Stimulated activated naive B cell treated with anti-CD40 and anti-IgM and Interleukin-4, amounts not matched to agents 10 μg/mL and 1 μg/mL and 100 μg/mL, for 72 hours (primary cell): ENCODE measurements at regions not wholly inside any gene's neighbourhood (a gene's known extent, or its start where the extent isn't known, plus 50 kb on each side); places are given as distances from the start of the nearest gene placed in this dataset.

Source experiments
- ATAC-seq, 2 donors: fragments of 150-1000 bp; cut with Tn5 transposase; replicated peaks; 2 replicates each; pipeline ENCODE4 v1.10.0; 2021; ENCODE audit warnings: moderate library complexity in 1 of 2
- DNase-seq: peaks from one replicate; pipeline ENCODE4 v3.0.0; 2021
- H3K27ac Mint-ChIP-seq: one replicate; pipeline ENCODE4 v1.8.0; 2022; ENCODE audit warnings: mild to moderate bottlenecking, mixed read lengths
- H3K27me3 Mint-ChIP-seq, 2 donors: one replicate each; pipeline ENCODE4 v1.8.0; 2022; ENCODE audit warnings: mixed read lengths in 2 of 2
- H3K36me3 Mint-ChIP-seq, 2 donors: one replicate each; pipeline ENCODE4 v1.8.0; 2022; ENCODE audit warnings: mixed read lengths in 2 of 2, mild to moderate bottlenecking in 1 of 2
- H3K4me1 Mint-ChIP-seq, 2 donors: one replicate each; pipeline ENCODE4 v1.8.0; 2022; ENCODE audit warnings: mixed read lengths in 2 of 2, mild to moderate bottlenecking in 1 of 2
- H3K4me3 Mint-ChIP-seq, 2 donors: one replicate each; pipeline ENCODE4 v1.8.0; 2022; ENCODE audit warnings: mild to moderate bottlenecking in 2 of 2, mixed read lengths in 2 of 2, moderate library complexity in 1 of 2
- H3K9me3 Mint-ChIP-seq, 2 donors: one replicate each; pipeline ENCODE4 v1.8.0; 2022; ENCODE audit warnings: mixed read lengths in 2 of 2, mild to moderate bottlenecking in 1 of 2

DNA sequence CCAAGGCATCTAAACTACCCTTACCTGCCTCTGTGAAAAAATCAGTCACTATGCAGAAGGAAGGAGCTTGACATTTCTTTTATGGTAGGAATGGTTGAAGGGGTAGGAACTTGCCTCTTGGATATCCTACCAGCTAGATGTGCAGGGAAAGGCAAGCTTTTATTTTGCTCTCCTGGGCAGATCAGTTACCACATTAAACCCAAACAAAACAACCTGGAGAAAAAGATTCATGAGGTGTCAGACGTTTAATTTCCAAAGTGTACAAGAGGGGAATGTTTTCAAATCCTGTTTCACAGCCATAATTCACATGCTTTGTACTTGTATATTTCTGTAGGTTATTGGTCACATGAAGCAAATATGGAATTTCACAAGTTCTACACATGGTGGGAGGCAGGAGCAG, 67.0 kb upstream of the IFNG-AS1 start:
- no peaks in the 10 kb centered on the region for H3K36me3 Mint-ChIP-seq
- ATAC-seq: no peak
- H3K4me1 Mint-ChIP-seq: peaks cover 10 to 13% of the 10 kb centered on the region in 2 donors
- no peak overlapping the region for H3K4me3 Mint-ChIP-seq
- no peak for DNase-seq
- H3K27me3 Mint-ChIP-seq: peaks cover 0 to 4% of the 10 kb centered on the region in 2 donors
- no peak overlapping the region for H3K27ac Mint-ChIP-seq
- H3K9me3 Mint-ChIP-seq: no peaks in the 10 kb centered on the region

DNA sequence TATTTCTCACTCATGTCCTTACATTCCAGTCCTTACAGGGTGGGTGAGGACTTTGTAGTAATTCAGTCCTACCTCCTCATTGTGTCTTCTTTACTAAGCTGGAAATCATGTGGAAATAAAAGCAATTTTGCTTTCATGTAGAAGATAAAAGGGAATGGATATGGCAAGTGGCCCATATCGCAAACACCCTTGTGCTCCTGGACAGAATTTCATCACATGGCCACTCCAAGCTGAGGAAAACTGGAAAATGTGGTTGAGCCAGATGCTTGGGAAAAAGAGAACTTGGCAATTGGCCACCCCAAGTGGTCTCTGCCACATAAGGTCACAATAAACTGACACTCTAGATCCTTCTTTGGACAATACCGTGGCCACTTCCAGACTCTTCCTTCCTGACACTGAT, 64.2 kb upstream of the IFNG-AS1 start:
- Mint-ChIP-seq H3K4me1 (peaks cover 2 to 3% of the 10 kb centered on the region in 2 donors), H3K4me3 (no peak overlapping the region), H3K9me3 (no peaks in the 10 kb centered on the region), H3K36me3 (no peaks in the 10 kb centered on the region), H3K27ac (no peak overlapping the region), H3K27me3 (peaks cover 0 to 4% of the 10 kb centered on the region in 2 donors)
- DNase-seq (no peak), ATAC-seq (no peak)

DNA sequence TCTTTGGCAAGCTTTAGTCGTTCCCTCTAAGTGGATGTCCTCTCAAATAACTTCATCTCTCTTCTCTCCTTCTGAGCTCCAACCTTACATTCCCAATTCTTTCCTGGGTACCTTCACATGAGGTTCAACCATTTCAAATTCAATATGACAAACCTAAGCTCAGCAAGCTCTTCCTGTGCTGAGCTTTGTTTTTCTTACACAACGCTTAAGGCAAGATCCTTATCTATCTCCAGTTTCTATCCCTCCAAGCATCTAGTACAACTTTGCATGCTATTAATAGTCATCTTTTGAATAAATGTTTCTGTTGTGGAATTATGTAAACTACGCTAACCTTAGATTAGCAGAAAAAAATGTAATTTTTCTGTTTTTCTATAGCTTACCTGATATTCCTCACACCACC, 63.7 kb upstream of the IFNG-AS1 start:
- DNase-seq: no peak
- no peaks in the 10 kb centered on the region for H3K36me3 Mint-ChIP-seq

DNA sequence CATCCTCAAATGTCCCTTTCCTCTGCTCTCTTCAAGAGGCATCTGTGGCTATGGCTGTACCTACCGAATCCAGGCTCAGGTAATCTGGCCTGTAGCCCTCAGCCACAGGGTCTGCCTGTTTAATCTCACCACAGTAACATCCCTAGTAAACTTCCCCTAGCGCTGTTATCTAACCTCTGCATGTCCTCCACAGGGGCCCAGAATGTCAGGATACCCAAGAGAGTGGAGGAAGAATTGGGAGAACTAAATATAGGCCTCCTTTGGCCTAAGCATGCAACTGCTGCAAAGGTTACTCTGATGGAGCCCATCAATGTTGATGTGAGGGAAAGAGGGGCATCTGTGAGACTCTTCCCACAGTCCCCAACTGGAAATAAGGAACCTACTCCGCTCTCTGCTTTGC, 63.2 kb upstream of the IFNG-AS1 start:
- H3K36me3 Mint-ChIP-seq: no peaks in the 10 kb centered on the region
- DNase-seq: no peak
- no peak for ATAC-seq
- no peaks in the 10 kb centered on the region for H3K4me1 Mint-ChIP-seq
- no peak overlapping the region for H3K27ac Mint-ChIP-seq
- peaks cover 0 to 4% of the 10 kb centered on the region in 2 donors for H3K27me3 Mint-ChIP-seq
- no peak overlapping the region for H3K4me3 Mint-ChIP-seq
- no peaks in the 10 kb centered on the region for H3K9me3 Mint-ChIP-seq

More for the DNA sequence above, 63.7 kb upstream of the IFNG-AS1 start:
- no peaks in the 10 kb centered on the region for H3K4me1 Mint-ChIP-seq
- no peak overlapping the region for H3K27ac Mint-ChIP-seq
- peaks cover 0 to 4% of the 10 kb centered on the region in 2 donors for H3K27me3 Mint-ChIP-seq
- no peak overlapping the region for H3K4me3 Mint-ChIP-seq
- ATAC-seq: no peak
- no peaks in the 10 kb centered on the region for H3K9me3 Mint-ChIP-seq

DNA sequence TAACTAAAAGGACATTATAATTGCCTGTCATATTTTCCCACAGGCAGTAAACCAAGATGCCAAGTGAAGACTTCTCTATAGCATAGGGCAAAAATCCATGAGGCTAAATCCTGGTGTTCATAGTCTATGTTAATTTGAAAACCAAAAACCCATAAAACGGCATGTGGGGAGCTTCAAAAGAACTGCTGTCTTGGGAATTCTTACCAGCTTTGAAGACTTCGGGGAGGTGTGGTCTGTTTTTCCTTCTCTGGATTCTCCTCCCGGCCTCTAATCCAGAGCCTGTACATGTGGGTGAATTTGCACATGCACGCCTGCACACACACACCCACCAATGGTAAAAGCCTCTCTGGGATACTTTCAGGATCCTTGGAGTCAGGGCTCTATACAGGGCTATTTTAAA, 61.9 kb upstream of the IFNG-AS1 start:
- DNase-seq: no peak
- H3K9me3 Mint-ChIP-seq: no peaks in the 10 kb centered on the region
- H3K27me3 Mint-ChIP-seq: peaks cover 0 to 4% of the 10 kb centered on the region in 2 donors
- no peak overlapping the region for H3K4me3 Mint-ChIP-seq
- H3K4me1 Mint-ChIP-seq: no peaks in the 10 kb centered on the region
- ATAC-seq: no peak
- H3K27ac Mint-ChIP-seq: no peak overlapping the region
- no peaks in the 10 kb centered on the region for H3K36me3 Mint-ChIP-seq

DNA sequence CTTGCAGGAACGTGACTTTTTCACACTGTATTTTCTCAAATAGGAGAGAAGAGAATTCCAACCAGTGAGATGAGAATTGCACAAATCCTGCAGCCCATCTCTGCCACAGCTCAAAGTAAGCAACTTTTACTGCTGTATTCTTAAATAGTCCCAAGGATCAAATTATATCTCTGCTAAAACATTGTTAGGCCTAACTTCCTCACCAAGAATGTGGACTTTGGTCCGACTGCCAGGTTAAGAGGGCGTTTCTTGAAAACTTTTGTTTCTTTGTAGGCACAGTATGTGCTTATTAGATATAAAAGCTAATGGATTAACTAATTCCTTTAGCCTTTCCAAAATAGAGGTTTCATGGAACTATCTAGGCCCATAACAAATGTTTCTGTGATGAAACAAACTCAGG, 61.4 kb upstream of the IFNG-AS1 start:
- Mint-ChIP-seq H3K9me3 (no peaks in the 10 kb centered on the region), H3K4me1 (no peaks in the 10 kb centered on the region), H3K27me3 (peaks cover 0 to 4% of the 10 kb centered on the region in 2 donors), H3K4me3 (no peak overlapping the region), H3K36me3 (no peaks in the 10 kb centered on the region), H3K27ac (no peak overlapping the region)
- DNase-seq (no peak), ATAC-seq (no peak)

DNA sequence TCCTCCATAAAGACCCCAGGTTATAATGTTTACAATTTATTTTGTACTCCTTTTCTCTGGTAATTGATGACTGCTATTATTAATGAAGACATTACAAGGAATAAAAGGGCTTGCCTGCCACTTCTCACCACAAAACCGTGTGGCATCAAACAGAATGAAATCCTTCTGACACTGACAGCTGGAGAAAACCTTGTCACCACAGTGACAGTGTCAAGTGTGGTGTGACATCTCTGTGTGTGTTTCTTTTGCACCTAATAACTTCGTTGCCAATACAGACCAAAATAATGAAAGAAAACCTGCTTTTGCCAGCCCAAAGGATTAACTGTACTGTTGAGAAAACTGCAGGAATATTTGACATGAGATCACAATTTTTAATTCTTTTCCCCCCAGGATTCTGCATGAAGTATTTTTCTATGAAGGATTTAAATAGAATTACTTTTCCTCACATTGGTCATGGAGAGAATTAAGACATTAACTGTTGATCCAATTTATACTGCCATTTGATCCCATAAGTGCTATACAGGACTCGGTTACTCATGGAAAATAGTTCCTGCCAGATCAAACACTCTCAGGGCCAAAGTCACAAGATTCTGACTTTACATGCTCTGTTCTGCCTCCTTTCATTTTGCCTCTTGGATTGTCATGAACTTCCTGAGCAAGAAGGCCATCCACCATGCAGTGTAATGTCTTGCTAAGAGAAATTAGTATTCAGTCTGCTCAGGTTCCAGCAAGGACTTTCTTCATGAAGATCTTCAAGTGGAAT, 60.4 kb upstream of the IFNG-AS1 start:
- ATAC-seq (no peak), DNase-seq (no peak)
- no peak overlapping the region for H3K4me3 Mint-ChIP-seq
- H3K36me3 Mint-ChIP-seq: no peaks in the 10 kb centered on the region
- peaks cover 0 to 4% of the 10 kb centered on the region in 2 donors for H3K27me3 Mint-ChIP-seq
- H3K27ac Mint-ChIP-seq: no peak overlapping the region
- no peaks in the 10 kb centered on the region for H3K4me1 Mint-ChIP-seq
- no peaks in the 10 kb centered on the region for H3K9me3 Mint-ChIP-seq

DNA sequence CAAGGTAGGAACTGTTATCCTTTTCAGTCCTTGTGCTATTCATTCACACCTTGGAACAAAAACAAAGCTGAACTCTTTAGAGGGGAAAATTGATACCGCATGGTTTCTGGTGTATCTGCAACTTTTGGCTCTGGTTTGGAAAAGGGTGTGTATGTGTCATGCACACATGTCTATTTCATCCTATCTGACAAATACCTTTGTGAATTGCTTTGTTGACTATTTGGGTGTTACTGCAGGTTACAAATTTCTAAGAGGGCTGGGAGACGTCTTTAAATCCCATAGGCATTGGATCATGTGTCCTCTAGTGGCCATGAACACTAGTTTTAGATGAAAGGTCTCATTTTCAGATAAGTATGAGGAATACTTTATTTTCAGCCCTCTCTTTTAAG, 59.9 kb upstream of the IFNG-AS1 start:
- no peaks in the 10 kb centered on the region for H3K9me3 Mint-ChIP-seq
- ATAC-seq: no peak
- no peak for DNase-seq
- H3K36me3 Mint-ChIP-seq: no peaks in the 10 kb centered on the region
- H3K4me1 Mint-ChIP-seq: no peaks in the 10 kb centered on the region
- H3K27ac Mint-ChIP-seq: no peak overlapping the region
- peaks cover 0 to 4% of the 10 kb centered on the region in 2 donors for H3K27me3 Mint-ChIP-seq
- no peak overlapping the region for H3K4me3 Mint-ChIP-seq

DNA sequence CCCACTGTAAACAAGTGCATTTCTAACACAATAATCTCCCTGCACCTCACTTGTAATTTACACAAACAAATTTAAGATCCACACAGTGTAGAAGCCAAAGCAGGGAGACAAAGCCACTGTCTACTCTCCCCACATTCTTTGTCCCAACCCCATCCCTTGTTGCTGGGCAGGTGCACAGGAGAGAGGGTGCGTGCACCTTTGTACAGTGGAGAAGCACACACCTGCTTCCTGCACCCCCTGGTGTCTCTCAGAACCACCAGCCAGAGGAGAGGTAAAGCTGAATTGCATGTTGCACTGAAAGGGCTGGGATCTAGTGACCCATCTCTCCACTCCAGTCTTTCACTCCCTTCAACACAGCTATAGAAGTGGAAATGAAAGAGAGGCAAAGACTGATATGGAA, 51.4 kb upstream of the IFNG-AS1 start:
- no peak for ATAC-seq
- H3K4me1 Mint-ChIP-seq: no peaks in the 10 kb centered on the region
- DNase-seq: no peak

More for the DNA sequence above, 51.4 kb upstream of the IFNG-AS1 start:
- Mint-ChIP-seq H3K4me3 (no peak overlapping the region), H3K9me3 (no peaks in the 10 kb centered on the region), H3K27ac (no peak overlapping the region), H3K27me3 (peaks cover 6 to 9% of the 10 kb centered on the region in 2 donors), H3K36me3 (no peaks in the 10 kb centered on the region)
